Calu3 (cell line): ENCODE measurements at regions not wholly inside any gene's neighbourhood (a gene's known extent, or its start where the extent isn't known, plus 50 kb on each side); places are given as distances from the start of the nearest gene placed in this dataset.
"Not testable (repeated sequence)": the region's sequence is repeated elsewhere in the genome, so short reads cannot be mapped to it uniquely, and the experiment has no call there.

ENCODE experiments used
- BruUV-seq: library from RNA; stranded (reverse); fragments of 400-500 nt; replicated peaks from 2 replicates; lab custom pipeline; 2021; lab: Mats Ljungman, UMichigan
- CTCF ChIA-PET: fragments of 300-600 bp; sonication (Branson Sonifier 250); formaldehyde crosslinking; loops from one replicate; lab custom pipeline; 2022; ENCODE audit warnings: antibody characterized with exemption; lab: Charles Lee
- DNase-seq: peaks from one replicate; pipeline ENCODE4 v3.0.0; 2022
- H3K27ac Mint-ChIP-seq: one replicate; pipeline ENCODE4 v1.8.0; 2022; ENCODE audit warnings: mixed read lengths; ENCODE audit not compliant: unreplicated experiment
- H3K27me3 Mint-ChIP-seq: one replicate; pipeline ENCODE4 v1.8.0; 2022; ENCODE audit warnings: mixed read lengths; ENCODE audit not compliant: unreplicated experiment
- H3K36me3 Mint-ChIP-seq: one replicate; pipeline ENCODE4 v1.8.0; 2022; ENCODE audit warnings: mild to moderate bottlenecking, moderate library complexity, mixed read lengths; ENCODE audit not compliant: insufficient read depth, unreplicated experiment
- H3K4me1 Mint-ChIP-seq: one replicate; pipeline ENCODE4 v1.8.0; 2022; ENCODE audit warnings: mild to moderate bottlenecking, low read depth, mixed read lengths; ENCODE audit not compliant: unreplicated experiment
- H3K4me3 Mint-ChIP-seq: one replicate; pipeline ENCODE4 v1.8.0; 2022; ENCODE audit warnings: mild to moderate bottlenecking, low read depth, moderate library complexity, mixed read lengths; ENCODE audit not compliant: unreplicated experiment
- H3K9me3 Mint-ChIP-seq: one replicate; pipeline ENCODE4 v1.8.0; 2022; ENCODE audit warnings: low read depth, mixed read lengths; ENCODE audit not compliant: unreplicated experiment
- intact Hi-C: fragments of 100-400 bp; cut with micrococcal nuclease; formaldehyde crosslinking; loops from one replicate; pipeline ENCODE4 v1.10.0; 2022; ENCODE audit not compliant: unreplicated experiment
- TF ChIP-seq, protein P1 (sequence below): fragments of 200-600 bp; IDR thresholded peaks from one replicate; pipeline ENCODE4 v1.8.0; 2022; ENCODE audit warnings: antibody characterized with exemption; ENCODE audit not compliant: unreplicated experiment

DNA sequence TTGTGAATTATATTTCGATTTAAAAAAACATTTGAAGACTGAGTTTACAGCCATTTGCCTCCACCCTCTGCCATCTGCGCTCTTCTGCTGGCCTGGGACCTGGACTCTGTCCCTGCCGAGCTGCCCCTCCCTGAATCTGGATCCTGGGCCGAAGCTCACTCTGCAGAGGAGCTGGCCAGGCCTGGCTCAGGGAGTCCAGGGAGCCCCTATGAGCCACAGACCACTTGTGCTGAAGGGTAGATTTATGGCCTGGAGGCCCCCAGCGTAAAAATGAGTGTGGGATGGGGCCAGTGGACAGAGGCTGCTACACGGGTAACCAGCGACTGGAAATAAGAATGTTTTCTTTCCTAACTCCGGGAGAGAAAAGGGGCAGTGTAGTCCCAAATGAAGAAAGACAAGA is 129.8 kb downstream of the FGF18 start:
- H3K4me1 Mint-ChIP-seq: no peaks in the 10 kb centered on the region
- H3K27ac Mint-ChIP-seq: no peak overlapping the region
- TF ChIP-seq, protein P1, sequence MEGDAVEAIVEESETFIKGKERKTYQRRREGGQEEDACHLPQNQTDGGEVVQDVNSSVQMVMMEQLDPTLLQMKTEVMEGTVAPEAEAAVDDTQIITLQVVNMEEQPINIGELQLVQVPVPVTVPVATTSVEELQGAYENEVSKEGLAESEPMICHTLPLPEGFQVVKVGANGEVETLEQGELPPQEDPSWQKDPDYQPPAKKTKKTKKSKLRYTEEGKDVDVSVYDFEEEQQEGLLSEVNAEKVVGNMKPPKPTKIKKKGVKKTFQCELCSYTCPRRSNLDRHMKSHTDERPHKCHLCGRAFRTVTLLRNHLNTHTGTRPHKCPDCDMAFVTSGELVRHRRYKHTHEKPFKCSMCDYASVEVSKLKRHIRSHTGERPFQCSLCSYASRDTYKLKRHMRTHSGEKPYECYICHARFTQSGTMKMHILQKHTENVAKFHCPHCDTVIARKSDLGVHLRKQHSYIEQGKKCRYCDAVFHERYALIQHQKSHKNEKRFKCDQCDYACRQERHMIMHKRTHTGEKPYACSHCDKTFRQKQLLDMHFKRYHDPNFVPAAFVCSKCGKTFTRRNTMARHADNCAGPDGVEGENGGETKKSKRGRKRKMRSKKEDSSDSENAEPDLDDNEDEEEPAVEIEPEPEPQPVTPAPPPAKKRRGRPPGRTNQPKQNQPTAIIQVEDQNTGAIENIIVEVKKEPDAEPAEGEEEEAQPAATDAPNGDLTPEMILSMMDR: no peak
- no TSS peak for BruUV-seq
- H3K9me3 Mint-ChIP-seq: no peaks in the 10 kb centered on the region
- intact Hi-C loops: no loop called here
- no peaks in the 10 kb centered on the region for H3K36me3 Mint-ChIP-seq
- peaks cover 98% of the 10 kb centered on the region for H3K27me3 Mint-ChIP-seq
- no peak for DNase-seq
- CTCF ChIA-PET: no interaction called here
- H3K4me3 Mint-ChIP-seq: no peak overlapping the region

DNA sequence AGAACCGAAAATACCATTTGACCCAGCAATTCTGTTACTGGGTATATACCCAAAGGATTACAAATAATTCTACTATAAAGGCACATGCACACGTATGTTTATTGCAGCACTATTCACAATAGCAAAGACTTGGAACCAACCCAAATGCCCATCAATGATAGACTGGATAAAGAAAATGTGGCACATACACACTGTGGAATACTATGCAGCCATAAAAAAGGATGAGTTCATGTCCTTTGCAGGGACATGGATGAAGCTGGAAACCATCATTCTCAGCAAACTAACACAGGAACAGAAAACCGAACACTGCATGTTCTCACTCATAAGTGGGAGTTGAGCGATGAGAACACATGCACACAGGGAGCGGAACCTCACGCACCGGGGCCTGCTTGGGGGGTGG is 134.4 kb downstream of the FGF18 start:
- BruUV-seq, H3K4me3 Mint-ChIP-seq, H3K4me1 Mint-ChIP-seq, intact Hi-C loops, DNase-seq, CTCF ChIA-PET, H3K27ac Mint-ChIP-seq, H3K36me3 Mint-ChIP-seq, H3K9me3 Mint-ChIP-seq: not testable (repeated sequence)
- peaks cover 88% of the 10 kb centered on the region for H3K27me3 Mint-ChIP-seq

DNA sequence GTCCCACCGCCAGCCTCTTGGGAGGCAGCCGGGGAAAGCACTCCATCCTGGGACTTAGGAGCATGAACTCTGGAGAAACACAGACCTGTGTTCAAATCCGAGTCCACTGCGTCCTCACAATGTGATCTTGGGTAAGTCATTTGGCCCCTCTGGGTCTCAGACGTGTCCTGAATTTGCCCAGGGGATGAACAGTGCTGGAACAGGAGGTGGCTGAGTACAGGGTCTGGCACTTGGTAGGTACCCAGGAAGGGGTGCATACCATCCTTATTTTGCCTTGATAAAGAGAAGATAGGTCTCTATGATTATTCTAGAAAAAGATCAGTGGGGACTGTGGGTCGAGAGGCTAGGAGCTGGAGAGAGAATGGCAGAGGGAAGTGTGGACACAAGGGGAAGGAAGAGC is 135.7 kb downstream of the FGF18 start:
- Mint-ChIP-seq H3K4me1 (no peaks in the 10 kb centered on the region), H3K27ac (no peak overlapping the region), H3K27me3 (peaks cover 88% of the 10 kb centered on the region), H3K4me3 (no peak overlapping the region), H3K9me3 (no peaks in the 10 kb centered on the region), H3K36me3 (no peaks in the 10 kb centered on the region)
- no peak for DNase-seq
- TF ChIP-seq, protein P1: no peak
- CTCF ChIA-PET: no interaction called here
- intact Hi-C loops: no loop called here
- BruUV-seq: no TSS peak

DNA sequence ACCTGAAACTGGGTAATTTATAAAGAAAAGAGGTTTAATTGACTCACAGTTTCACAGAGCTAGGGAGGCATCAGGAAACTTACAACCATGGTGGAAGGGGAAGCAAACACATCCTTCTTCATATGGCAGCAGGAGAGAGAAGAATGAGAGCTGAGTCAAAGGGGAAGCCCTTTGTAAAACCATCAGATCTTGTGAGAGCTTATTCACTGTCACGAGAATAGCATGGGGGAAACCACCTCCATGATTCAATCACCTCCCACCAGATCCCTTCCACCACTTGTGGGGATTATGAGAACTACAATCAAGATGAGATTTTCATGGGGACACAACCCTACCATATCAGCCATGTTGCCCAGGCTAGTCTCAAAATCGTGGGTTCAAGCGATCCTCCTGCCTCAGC is 143.4 kb downstream of the FGF18 start:
- H3K27ac Mint-ChIP-seq: no peak overlapping the region
- no peak overlapping the region for H3K4me3 Mint-ChIP-seq
- CTCF ChIA-PET: no interaction called here
- no peak for DNase-seq
- H3K27me3 Mint-ChIP-seq: peaks cover 34% of the 10 kb centered on the region
- TF ChIP-seq, protein P1: no peak
- H3K4me1 Mint-ChIP-seq: no peaks in the 10 kb centered on the region
- no TSS peak for BruUV-seq
- intact Hi-C loops: no loop called here
- H3K9me3 Mint-ChIP-seq: no peaks in the 10 kb centered on the region
- H3K36me3 Mint-ChIP-seq: no peaks in the 10 kb centered on the region

DNA sequence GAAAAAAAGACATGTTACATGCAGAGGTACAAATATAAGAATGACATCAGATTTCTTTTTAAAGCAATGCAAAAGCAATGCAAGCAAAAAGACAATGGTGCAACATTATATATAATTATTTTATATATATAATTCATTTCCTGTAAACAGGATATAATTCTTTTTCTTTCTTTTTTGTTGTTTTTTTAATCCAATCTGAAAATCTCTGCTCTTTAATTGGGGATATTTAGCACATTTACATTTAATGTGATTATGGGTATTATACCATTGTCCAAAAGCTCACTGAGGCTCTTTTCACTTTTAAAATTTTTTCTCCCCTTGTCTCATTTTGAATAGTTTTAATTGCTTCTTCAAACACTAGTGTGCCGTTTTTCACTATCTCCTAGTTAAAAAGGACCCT is 148.9 kb downstream of the FGF18 start:
- intact Hi-C loops: no loop called here
- no peak overlapping the region for H3K4me3 Mint-ChIP-seq
- peaks cover 62% of the 10 kb centered on the region for H3K27me3 Mint-ChIP-seq
- no peaks in the 10 kb centered on the region for H3K36me3 Mint-ChIP-seq
- peaks cover 13% of the 10 kb centered on the region for H3K9me3 Mint-ChIP-seq
- no peak overlapping the region for H3K27ac Mint-ChIP-seq
- BruUV-seq: no TSS peak
- CTCF ChIA-PET: no interaction called here
- no peaks in the 10 kb centered on the region for H3K4me1 Mint-ChIP-seq
- TF ChIP-seq, protein P1: no peak
- DNase-seq: no peak
